Keratinocyte (primary cell): ENCODE measurements at regions not wholly inside any gene's neighbourhood (a gene's known extent, or its start where the extent isn't known, plus 50 kb on each side); places are given as distances from the start of the nearest gene placed in this dataset.

Experiments
- DNase-seq: peaks from one replicate; pipeline ENCODE4 v3.0.0-alpha.2; 2011; ENCODE audit warnings: low read depth, missing footprints, low spot score
- FAIRE-seq: peaks from 2 replicates; lab custom pipeline; 2011; peaks lifted over from hg19 to GRCh38; lab: Jason Lieb, UNC
- H2AFZ ChIP-seq: 2 replicates; pipeline ENCODE4 v1.6.0; 2012; ENCODE audit warnings: low read length, control low read depth, inconsistent platforms; ENCODE audit not compliant: control insufficient read depth
- H3K27ac ChIP-seq: 2 replicates; pipeline ENCODE4 v1.5.1; 2011; ENCODE audit warnings: low read length; ENCODE audit not compliant: control insufficient read depth, insufficient read depth
- H3K27me3 ChIP-seq: 3 replicates; pipeline ENCODE4 v1.6.0; 2011; ENCODE audit warnings: low read length; ENCODE audit not compliant: control insufficient read depth, insufficient read depth; ENCODE audit errors: extremely low read depth
- H3K36me3 ChIP-seq, 2 experiments: 2 replicates in 1 of 2; 3 replicates in 1 of 2; pipeline ENCODE4 v1.5.1; 2011; ENCODE audit warnings: low read length in 2 of 2, mild to moderate bottlenecking in 1 of 2; ENCODE audit not compliant: control insufficient read depth in 2 of 2, insufficient read depth in 2 of 2; ENCODE audit errors: extremely low read depth in 1 of 2
- H3K4me1 ChIP-seq: 3 replicates; pipeline ENCODE4 v1.5.1; 2011; ENCODE audit warnings: low read length; ENCODE audit not compliant: control insufficient read depth, insufficient read depth; ENCODE audit errors: extremely low read depth
- H3K4me2 ChIP-seq: 3 replicates; pipeline ENCODE4 v1.6.0; 2011; ENCODE audit warnings: low read depth, low read length; ENCODE audit not compliant: control insufficient read depth, insufficient read depth; ENCODE audit errors: extremely low read depth
- H3K4me3 ChIP-seq, 3 experiments: fragments of 200-600 bp in 1 of 3; sonication (generic) in 1 of 3; 2 replicates in 2 of 3; 3 replicates in 1 of 3; pipeline ENCODE4 v1.5.1; 2011 to 2016; ENCODE audit warnings: low read length in 3 of 3, mild to moderate bottlenecking in 3 of 3, control low read depth in 2 of 3, inconsistent platforms in 1 of 3, low read depth in 1 of 3, mixed read lengths in 1 of 3, mixed run types in 1 of 3, moderate library complexity in 1 of 3; ENCODE audit not compliant: control insufficient read depth in 2 of 3, insufficient read depth in 2 of 3; ENCODE audit errors: extremely low read depth in 1 of 3
- H3K79me2 ChIP-seq: 2 replicates; pipeline ENCODE4 v1.6.0; 2012; ENCODE audit warnings: low read length; ENCODE audit not compliant: control insufficient read depth, insufficient read depth
- H3K9ac ChIP-seq: 3 replicates; pipeline ENCODE4 v1.6.0; 2011; ENCODE audit warnings: low read length; ENCODE audit not compliant: control insufficient read depth, insufficient read depth; ENCODE audit errors: extremely low read depth
- H3K9me1 ChIP-seq: 3 replicates; pipeline ENCODE4 v1.6.0; 2011; ENCODE audit warnings: low read length; ENCODE audit not compliant: control insufficient read depth, insufficient read depth; ENCODE audit errors: extremely low read depth
- H3K9me3 ChIP-seq: 2 replicates; pipeline ENCODE4 v1.5.1; 2012; ENCODE audit warnings: low read depth, low read length; ENCODE audit not compliant: control insufficient read depth
- H4K20me1 ChIP-seq: 3 replicates; pipeline ENCODE4 v1.6.0; 2011; ENCODE audit warnings: low read length; ENCODE audit not compliant: control insufficient read depth, insufficient read depth; ENCODE audit errors: extremely low read depth
- EZH2 ChIP-seq: IDR thresholded peaks from one replicate; pipeline ENCODE4 v1.6.1; 2012; ENCODE audit warnings: inconsistent platforms, mild to moderate bottlenecking, low read length, moderate library complexity
- dilution Hi-C: fragments of 300-500 bp; cut with MboI; formaldehyde crosslinking; loops from one replicate; pipeline ENCODE4 v1.7.0; 2020; ENCODE audit warnings: low sequenced_read_pairs; ENCODE audit not compliant: extremely low pct_ligation_motif_present
- TF ChIP-seq, protein P1 (sequence below), 3 experiments: IDR thresholded peaks in 1 of 3; conservative IDR thresholded peaks in 1 of 3; optimal IDR thresholded peaks in 1 of 3; 2 replicates in 2 of 3; 3 replicates in 1 of 3; pipeline versions ENCODE3 to v1.5.1; 2011; ENCODE audit warnings: low read length in 3 of 3, mild to moderate bottlenecking in 3 of 3, moderate library complexity in 2 of 3, control low read depth in 1 of 3, inconsistent platforms in 1 of 3; ENCODE audit not compliant: insufficient read depth in 2 of 3; ENCODE audit errors: extremely low read depth in 1 of 3

DNA sequence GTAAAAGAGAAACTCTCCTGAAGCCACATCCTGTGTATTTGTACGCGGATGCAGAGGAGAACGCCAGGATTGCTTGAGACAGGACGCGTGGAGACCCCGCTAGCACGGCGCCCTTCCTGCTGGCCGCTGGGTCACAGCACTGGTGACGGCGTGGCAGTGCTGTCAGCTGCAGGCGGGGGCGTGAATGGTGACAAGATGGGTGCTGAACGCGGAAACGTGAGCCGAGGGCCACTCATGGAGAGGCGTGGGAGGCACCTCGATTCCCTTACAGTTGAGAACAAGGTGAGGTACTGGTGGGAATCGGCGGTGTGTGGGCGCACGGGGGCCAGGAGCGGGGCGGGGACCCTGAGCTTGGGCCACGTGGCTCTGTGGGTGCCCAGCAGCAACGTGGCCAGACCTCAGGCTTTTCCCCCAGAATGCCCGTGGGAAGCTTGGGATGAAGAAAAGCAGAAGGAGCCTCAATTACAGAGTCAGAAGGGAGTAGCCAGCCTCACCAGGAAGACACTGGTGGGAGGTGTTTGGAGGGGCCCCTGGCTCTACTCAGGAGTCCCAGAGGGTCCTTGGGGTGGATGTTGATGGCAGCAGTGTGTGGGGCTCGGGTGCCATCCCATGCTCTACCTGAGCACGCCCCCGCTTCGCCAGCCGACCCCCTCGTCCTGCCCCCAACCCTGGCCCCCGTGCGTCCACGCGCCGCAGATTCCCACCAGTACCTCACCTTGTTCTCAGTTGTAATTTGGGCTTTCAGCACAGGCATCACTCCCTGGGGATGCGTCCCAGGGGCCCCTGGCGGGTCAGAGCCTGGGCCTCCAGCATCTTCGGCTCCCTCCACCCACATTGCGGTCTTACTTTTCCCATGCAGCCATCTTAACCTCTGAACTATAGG lies 208.4 kb upstream of the TCERG1L start:
- no peak overlapping the region for H2AFZ ChIP-seq
- FAIRE-seq (no peak), DNase-seq (no peak)
- no peaks in the 10 kb centered on the region for H4K20me1 ChIP-seq
- no peaks in the 10 kb centered on the region for H3K27me3 ChIP-seq
- H3K79me2 ChIP-seq: no peaks in the 10 kb centered on the region
- H3K4me1 ChIP-seq: no peaks in the 10 kb centered on the region
- no peaks in the 10 kb centered on the region for H3K9me1 ChIP-seq
- H3K4me2 ChIP-seq: no peak overlapping the region
- dilution Hi-C loops: no loop called here
- H3K27ac ChIP-seq: no peak overlapping the region
- H3K4me3 ChIP-seq: no peak overlapping the region
- no peaks in the 10 kb centered on the region for H3K36me3 ChIP-seq
- TF ChIP-seq, protein P1, sequence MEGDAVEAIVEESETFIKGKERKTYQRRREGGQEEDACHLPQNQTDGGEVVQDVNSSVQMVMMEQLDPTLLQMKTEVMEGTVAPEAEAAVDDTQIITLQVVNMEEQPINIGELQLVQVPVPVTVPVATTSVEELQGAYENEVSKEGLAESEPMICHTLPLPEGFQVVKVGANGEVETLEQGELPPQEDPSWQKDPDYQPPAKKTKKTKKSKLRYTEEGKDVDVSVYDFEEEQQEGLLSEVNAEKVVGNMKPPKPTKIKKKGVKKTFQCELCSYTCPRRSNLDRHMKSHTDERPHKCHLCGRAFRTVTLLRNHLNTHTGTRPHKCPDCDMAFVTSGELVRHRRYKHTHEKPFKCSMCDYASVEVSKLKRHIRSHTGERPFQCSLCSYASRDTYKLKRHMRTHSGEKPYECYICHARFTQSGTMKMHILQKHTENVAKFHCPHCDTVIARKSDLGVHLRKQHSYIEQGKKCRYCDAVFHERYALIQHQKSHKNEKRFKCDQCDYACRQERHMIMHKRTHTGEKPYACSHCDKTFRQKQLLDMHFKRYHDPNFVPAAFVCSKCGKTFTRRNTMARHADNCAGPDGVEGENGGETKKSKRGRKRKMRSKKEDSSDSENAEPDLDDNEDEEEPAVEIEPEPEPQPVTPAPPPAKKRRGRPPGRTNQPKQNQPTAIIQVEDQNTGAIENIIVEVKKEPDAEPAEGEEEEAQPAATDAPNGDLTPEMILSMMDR (optimal IDR thresholded peaks at IDR 0.05 in 1 of 3, IDR thresholded peaks at IDR 0.05 in 1 of 3, conservative IDR thresholded peaks at IDR 0.05 in 1 of 3; ENCODE audit: extremely low read depth in 1 of 3, insufficient read depth in 2 of 3, low read length in 3 of 3): no peak
- no peak for TF ChIP-seq EZH2
- H3K9me3 ChIP-seq: peaks cover 11% of the 10 kb centered on the region
- H3K9ac ChIP-seq: no peak overlapping the region

DNA sequence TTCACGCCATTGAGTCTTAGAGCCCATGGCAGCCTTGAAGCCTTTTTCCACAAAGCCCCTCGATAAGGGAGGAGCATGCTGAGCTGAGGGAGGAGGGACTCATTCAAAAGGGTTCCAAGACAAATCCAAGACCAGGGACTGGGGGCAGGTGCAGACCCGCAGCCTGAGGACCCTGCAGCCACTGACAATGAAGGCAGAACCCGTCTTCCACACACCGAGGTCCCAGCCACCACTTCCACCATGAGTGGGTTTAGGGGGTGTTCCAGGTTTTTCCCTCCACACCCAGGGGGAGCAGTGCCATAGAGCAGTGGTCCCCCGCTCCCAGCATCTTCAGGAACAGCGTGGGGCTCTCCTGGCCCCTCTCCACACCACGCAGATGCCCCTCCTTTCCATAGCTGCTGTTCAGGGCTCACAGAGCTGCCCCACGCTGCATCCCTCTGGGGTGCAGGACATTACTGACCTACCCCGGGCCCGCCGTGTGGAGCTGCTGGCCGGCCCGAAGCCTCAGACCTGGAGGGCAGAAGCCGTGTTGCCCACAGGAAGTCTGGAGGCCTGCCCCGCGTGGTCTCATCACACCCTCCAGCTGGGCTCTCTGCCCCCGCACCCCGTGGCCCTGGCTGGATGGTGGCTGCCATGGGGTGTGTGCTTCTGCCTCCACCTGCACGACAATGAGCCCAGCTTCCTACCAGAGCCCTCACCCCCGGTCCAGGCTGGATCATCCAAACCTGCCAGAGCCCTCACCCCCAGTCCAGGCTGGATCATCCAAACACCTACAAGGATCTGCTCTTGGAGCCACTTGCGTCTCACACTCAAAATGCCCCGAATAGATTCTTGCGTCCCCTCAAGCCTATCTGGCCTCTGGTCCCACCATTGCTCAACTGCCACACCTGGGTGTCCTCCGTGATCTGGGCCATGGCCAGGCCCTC lies 220.0 kb upstream of the TCERG1L start:
- H3K9me3 ChIP-seq: peaks cover 21% of the 10 kb centered on the region
- no peak overlapping the region for H2AFZ ChIP-seq
- FAIRE-seq (no peak), DNase-seq (no peak)
- no peaks in the 10 kb centered on the region for H3K79me2 ChIP-seq
- H3K4me1 ChIP-seq: no peaks in the 10 kb centered on the region
- H3K9ac ChIP-seq: no peak overlapping the region
- no peaks in the 10 kb centered on the region for H4K20me1 ChIP-seq
- H3K9me1 ChIP-seq: no peaks in the 10 kb centered on the region
- TF ChIP-seq, protein P1 (optimal IDR thresholded peaks at IDR 0.05 in 1 of 3, IDR thresholded peaks at IDR 0.05 in 1 of 3, conservative IDR thresholded peaks at IDR 0.05 in 1 of 3; ENCODE audit: extremely low read depth in 1 of 3, insufficient read depth in 2 of 3, low read length in 3 of 3): no peak
- TF ChIP-seq EZH2: no peak
- no peak overlapping the region for H3K27ac ChIP-seq
- no peaks in the 10 kb centered on the region for H3K36me3 ChIP-seq
- no peak overlapping the region for H3K4me3 ChIP-seq
- no peaks in the 10 kb centered on the region for H3K27me3 ChIP-seq
- no peak overlapping the region for H3K4me2 ChIP-seq
- dilution Hi-C loops: no loop called here
